BLaER1 (cell line): ENCODE measurements at regions not wholly inside any gene's neighbourhood (a gene's known extent, or its start where the extent isn't known, plus 50 kb on each side); places are given as distances from the start of the nearest gene placed in this dataset.

Experiments used
- H3K27ac ChIP-seq: shearing (Covaris generic); formaldehyde crosslinking; 2 replicates; pipeline ENCODE4 v1.8.1; 2022
- H3K27me3 ChIP-seq: shearing (Covaris generic); formaldehyde crosslinking; 2 replicates; pipeline ENCODE4 v1.8.1; 2022
- H3K36me3 ChIP-seq: shearing (Covaris generic); formaldehyde crosslinking; 2 replicates; pipeline ENCODE4 v1.8.1; 2022
- H3K4me1 ChIP-seq: shearing (Covaris generic); formaldehyde crosslinking; 2 replicates; pipeline ENCODE4 v1.8.1; 2022
- H3K4me2 ChIP-seq: shearing (Covaris generic); formaldehyde crosslinking; 2 replicates; pipeline ENCODE4 v1.8.1; 2022
- H3K4me3 ChIP-seq: shearing (Covaris generic); formaldehyde crosslinking; 2 replicates; pipeline ENCODE4 v1.8.1; 2022
- H3K9ac ChIP-seq: shearing (Covaris generic); formaldehyde crosslinking; 2 replicates; pipeline ENCODE4 v1.8.1; 2022
- H3K9me3 ChIP-seq: shearing (Covaris generic); formaldehyde crosslinking; 2 replicates; pipeline ENCODE4 v1.8.1; 2022
- H4K20me1 ChIP-seq: shearing (Covaris generic); formaldehyde crosslinking; 2 replicates; pipeline ENCODE4 v1.8.1; 2022
- Cebpa-rat ChIP-seq: shearing (Covaris generic); IDR thresholded peaks from 2 replicates; pipeline ENCODE4 v1.8.1; 2022

- no peak overlapping the region for H3K27ac ChIP-seq
- no peak overlapping the region for H3K4me3 ChIP-seq
- H3K9me3 ChIP-seq: no peaks in the 10 kb centered on the region
- no peak overlapping the region for H3K9ac ChIP-seq
- H3K36me3 ChIP-seq: no peaks in the 10 kb centered on the region
- H3K4me2 ChIP-seq: no peak overlapping the region
- no peak for TF ChIP-seq Cebpa-rat
- H4K20me1 ChIP-seq: no peaks in the 10 kb centered on the region
- H3K27me3 ChIP-seq: no peaks in the 10 kb centered on the region
- no peaks in the 10 kb centered on the region for H3K4me1 ChIP-seq
These were observed 733.9 kb upstream of the ACVR2A start for GRCh38 chr2:147110962-147111361.

- no peaks in the 10 kb centered on the region for H3K27me3 ChIP-seq
- H3K4me1 ChIP-seq: no peaks in the 10 kb centered on the region
- no peak overlapping the region for H3K9ac ChIP-seq
- H3K4me3 ChIP-seq: no peak overlapping the region
- no peaks in the 10 kb centered on the region for H3K9me3 ChIP-seq
- no peak for TF ChIP-seq Cebpa-rat
- no peaks in the 10 kb centered on the region for H4K20me1 ChIP-seq
- H3K36me3 ChIP-seq: no peaks in the 10 kb centered on the region
- no peak overlapping the region for H3K4me2 ChIP-seq
- no peak overlapping the region for H3K27ac ChIP-seq
These were observed 734.5 kb upstream of the ACVR2A start for GRCh38 chr2:147110317-147110716.

- H4K20me1 ChIP-seq: no peaks in the 10 kb centered on the region
- no peak for TF ChIP-seq Cebpa-rat
These were observed 735.5 kb upstream of the ACVR2A start for GRCh38 chr2:147109291-147109690.

DNA sequence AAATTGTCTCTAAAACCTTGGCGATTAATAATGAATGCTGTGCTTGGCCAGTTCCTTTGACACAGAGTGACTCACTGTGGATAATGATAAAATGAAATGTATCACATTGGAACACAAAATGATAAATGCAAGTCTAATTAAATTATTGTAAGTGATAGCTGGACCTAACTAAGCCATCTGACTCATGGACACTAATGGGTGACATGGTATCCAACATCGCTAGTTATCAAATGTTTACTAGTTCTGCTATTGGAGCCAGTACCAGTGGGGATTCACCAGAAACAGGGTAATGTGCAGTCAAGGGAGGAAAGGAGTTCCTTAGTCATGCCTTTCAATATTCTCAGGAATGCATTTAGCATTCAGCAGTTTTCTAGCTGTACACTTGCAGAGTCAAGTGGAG, 736.3 kb upstream of the ACVR2A start:
- H3K4me2 ChIP-seq: no peak overlapping the region
- H3K9me3 ChIP-seq: no peaks in the 10 kb centered on the region
- no peak overlapping the region for H3K4me3 ChIP-seq
- no peaks in the 10 kb centered on the region for H4K20me1 ChIP-seq
- H3K27ac ChIP-seq: no peak overlapping the region
- H3K36me3 ChIP-seq: no peaks in the 10 kb centered on the region
- H3K4me1 ChIP-seq: no peaks in the 10 kb centered on the region
- no peak for TF ChIP-seq Cebpa-rat
- no peak overlapping the region for H3K9ac ChIP-seq
- no peaks in the 10 kb centered on the region for H3K27me3 ChIP-seq

More at GRCh38 chr2:147109291-147109690, 735.5 kb upstream of the ACVR2A start:
- no peak overlapping the region for H3K4me3 ChIP-seq
- no peak overlapping the region for H3K27ac ChIP-seq
- no peaks in the 10 kb centered on the region for H3K9me3 ChIP-seq
- no peak overlapping the region for H3K9ac ChIP-seq
- H3K4me2 ChIP-seq: no peak overlapping the region
- no peaks in the 10 kb centered on the region for H3K27me3 ChIP-seq
- no peaks in the 10 kb centered on the region for H3K4me1 ChIP-seq
- no peaks in the 10 kb centered on the region for H3K36me3 ChIP-seq

DNA sequence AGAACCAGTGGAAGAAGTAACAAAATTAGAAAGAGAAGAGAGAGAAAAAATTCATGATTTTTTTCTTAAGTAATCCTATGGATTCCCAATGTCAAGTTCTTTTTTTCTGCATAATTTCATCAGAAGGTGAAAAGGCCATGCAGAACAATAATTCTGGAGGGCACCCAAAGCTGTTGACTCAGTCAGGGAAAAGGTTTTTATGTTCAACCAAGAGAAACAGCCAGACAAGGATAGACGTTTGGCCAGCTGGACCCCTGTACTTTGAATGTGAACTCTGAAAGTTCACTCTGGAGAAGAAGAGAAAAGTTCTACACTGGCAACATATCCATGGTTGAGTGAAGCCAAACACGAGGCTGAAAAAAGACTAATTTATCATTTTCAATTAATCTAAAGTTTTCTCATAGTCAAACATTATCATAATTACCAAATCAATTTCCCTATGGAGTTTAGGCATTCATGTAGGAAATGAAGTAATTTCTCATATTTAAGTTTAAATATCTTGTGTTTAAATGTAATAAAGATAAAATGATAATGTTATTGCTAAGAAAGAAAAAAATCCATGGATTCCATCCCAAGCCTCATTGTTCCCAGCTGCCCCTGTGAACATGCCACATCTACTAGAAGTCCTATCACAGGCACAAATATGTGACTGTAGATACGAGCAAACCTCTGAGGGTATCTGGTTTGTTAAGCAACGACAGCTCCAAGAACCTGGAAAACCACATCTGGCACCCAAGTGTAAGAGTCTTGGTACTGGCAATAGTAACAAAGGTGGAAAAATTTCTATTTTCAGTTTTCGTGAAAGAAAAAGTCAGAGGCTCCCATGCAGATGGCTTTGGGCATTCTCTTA, 742.7 kb upstream of the ACVR2A start:
- H3K4me2 ChIP-seq: no peak overlapping the region
- no peaks in the 10 kb centered on the region for H3K27me3 ChIP-seq
- H3K9ac ChIP-seq: no peak overlapping the region
- no peak for TF ChIP-seq Cebpa-rat
- H3K4me3 ChIP-seq: no peak overlapping the region
- no peaks in the 10 kb centered on the region for H3K9me3 ChIP-seq
- H3K36me3 ChIP-seq: no peaks in the 10 kb centered on the region
- no peaks in the 10 kb centered on the region for H3K4me1 ChIP-seq
- H3K27ac ChIP-seq: no peak overlapping the region
- no peaks in the 10 kb centered on the region for H4K20me1 ChIP-seq

- Histone ChIP-seq H3K9me3 (no peaks in the 10 kb centered on the region), H4K20me1 (no peaks in the 10 kb centered on the region), H3K9ac (no peak overlapping the region), H3K4me1 (no peaks in the 10 kb centered on the region), H3K36me3 (no peaks in the 10 kb centered on the region), H3K4me3 (no peak overlapping the region), H3K27ac (no peak overlapping the region), H3K27me3 (no peaks in the 10 kb centered on the region), H3K4me2 (no peak overlapping the region)
- TF ChIP-seq Cebpa-rat: no peak
These were observed 744.3 kb upstream of the ACVR2A start for GRCh38 chr2:147100406-147101035.

- no peaks in the 10 kb centered on the region for H3K36me3 ChIP-seq
- H3K27me3 ChIP-seq: no peaks in the 10 kb centered on the region
- no peak for TF ChIP-seq Cebpa-rat
- H3K4me3 ChIP-seq: no peak overlapping the region
- no peak overlapping the region for H3K27ac ChIP-seq
- no peaks in the 10 kb centered on the region for H3K9me3 ChIP-seq
- H3K9ac ChIP-seq: no peak overlapping the region
- no peaks in the 10 kb centered on the region for H3K4me1 ChIP-seq
- no peak overlapping the region for H3K4me2 ChIP-seq
- H4K20me1 ChIP-seq: no peaks in the 10 kb centered on the region
These were observed 745.0 kb upstream of the ACVR2A start for GRCh38 chr2:147099845-147100244.

GRCh38 chr2:147098940-147099339, 745.9 kb upstream of the ACVR2A start:
- no peak overlapping the region for H3K4me3 ChIP-seq
- TF ChIP-seq Cebpa-rat: no peak
- no peaks in the 10 kb centered on the region for H3K9me3 ChIP-seq
- no peaks in the 10 kb centered on the region for H4K20me1 ChIP-seq
- no peak overlapping the region for H3K27ac ChIP-seq
- no peak overlapping the region for H3K4me2 ChIP-seq
- no peaks in the 10 kb centered on the region for H3K4me1 ChIP-seq
- no peak overlapping the region for H3K9ac ChIP-seq
- H3K27me3 ChIP-seq: no peaks in the 10 kb centered on the region
- no peaks in the 10 kb centered on the region for H3K36me3 ChIP-seq

DNA sequence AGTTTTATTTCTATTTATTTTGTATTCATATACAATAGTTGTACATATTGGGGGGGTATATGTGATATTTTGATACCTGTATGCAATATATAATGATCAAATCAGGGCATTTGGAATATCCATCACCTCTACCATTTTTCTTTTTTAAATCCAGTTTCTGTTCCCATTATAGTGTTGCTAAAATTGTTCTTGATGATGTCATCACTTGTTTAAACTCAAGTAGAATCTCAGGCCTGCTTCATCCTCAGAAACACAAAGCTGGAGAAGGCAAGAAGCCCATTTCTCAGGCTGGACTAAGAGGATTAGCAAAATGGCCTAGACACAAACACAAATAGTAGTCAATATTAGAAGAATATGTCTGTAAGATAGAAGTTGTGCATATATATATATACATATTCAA, 747.1 kb upstream of the ACVR2A start:
- no peak for TF ChIP-seq Cebpa-rat
- H3K9me3 ChIP-seq: no peaks in the 10 kb centered on the region
- H3K27ac ChIP-seq: no peak overlapping the region

GRCh38 chr2:147096671-147097070, 748.2 kb upstream of the ACVR2A start:
- no peak overlapping the region for H3K4me2 ChIP-seq
- H4K20me1 ChIP-seq: no peaks in the 10 kb centered on the region
- no peaks in the 10 kb centered on the region for H3K9me3 ChIP-seq
- no peak overlapping the region for H3K9ac ChIP-seq
- no peaks in the 10 kb centered on the region for H3K4me1 ChIP-seq
- no peaks in the 10 kb centered on the region for H3K36me3 ChIP-seq
- H3K27me3 ChIP-seq: no peaks in the 10 kb centered on the region
- no peak overlapping the region for H3K27ac ChIP-seq
- no peak for TF ChIP-seq Cebpa-rat
- H3K4me3 ChIP-seq: no peak overlapping the region

More for the DNA sequence above, 747.1 kb upstream of the ACVR2A start:
- H4K20me1 ChIP-seq: no peaks in the 10 kb centered on the region
- H3K27me3 ChIP-seq: no peaks in the 10 kb centered on the region
- no peaks in the 10 kb centered on the region for H3K4me1 ChIP-seq
- no peaks in the 10 kb centered on the region for H3K36me3 ChIP-seq
- H3K4me3 ChIP-seq: no peak overlapping the region
- H3K4me2 ChIP-seq: no peak overlapping the region
- H3K9ac ChIP-seq: no peak overlapping the region
